Kidney (tissue), 13 donors: ENCODE measurements at regions not wholly inside any gene's neighbourhood (a gene's known extent, or its start where the extent isn't known, plus 50 kb on each side); places are given as distances from the start of the nearest gene placed in this dataset.

Experiments used
- DNase-seq, 5 donors: peaks; one replicate each; pipeline ENCODE4 v3.0.0-alpha.2; 2013 to 2020
- FAIRE-seq: peaks from 2 replicates; lab custom pipeline; 2012; peaks lifted over from hg19 to GRCh38; lab: Jason Lieb, UNC
- H3K27ac ChIP-seq, 2 donors: one replicate each; pipeline ENCODE4 v1.7.0; 2013; ENCODE audit warnings: low read depth in 2 of 2, low read length in 2 of 2, inconsistent platforms in 1 of 2
- H3K27me3 ChIP-seq: one replicate; pipeline ENCODE4 v1.7.1; 2013; ENCODE audit warnings: low read length, inconsistent platforms; ENCODE audit not compliant: control insufficient read depth, insufficient read depth
- H3K36me3 ChIP-seq, 3 donors: one replicate each; pipeline versions ENCODE4 v1.7.0 to v1.7.1; 2013; ENCODE audit warnings: low read length in 3 of 3, control low read depth in 1 of 3, inconsistent platforms in 1 of 3; ENCODE audit not compliant: insufficient read depth in 3 of 3, control insufficient read depth in 2 of 3
- H3K4me1 ChIP-seq, 3 donors: one replicate each; pipeline versions ENCODE4 v1.7.0 to v1.7.1; 2013; ENCODE audit warnings: low read length in 3 of 3, inconsistent platforms in 1 of 3, low read depth in 1 of 3; ENCODE audit not compliant: control insufficient read depth in 2 of 3, insufficient read depth in 2 of 3
- H3K4me3 ChIP-seq, 3 donors: one replicate each; pipeline versions ENCODE4 v1.7.0 to v1.8.1; 2013; ENCODE audit warnings: low read length in 3 of 3, control low read depth in 1 of 3, inconsistent platforms in 1 of 3
- H3K9ac ChIP-seq, 3 donors: one replicate each; pipeline versions ENCODE4 v1.7.0 to v1.7.1; 2013; ENCODE audit warnings: low read length in 3 of 3, control low read depth in 1 of 3, inconsistent platforms in 1 of 3
- H3K9me3 ChIP-seq, 3 donors: one replicate each; pipeline versions ENCODE4 v1.7.0 to v1.7.1; 2013; ENCODE audit warnings: low read length in 3 of 3, control low read depth in 1 of 3, inconsistent platforms in 1 of 3; ENCODE audit not compliant: control insufficient read depth in 2 of 3, insufficient read depth in 1 of 3
- CTCF ChIP-seq: IDR thresholded peaks from 3 replicates; pipeline ENCODE4 v1.5.1; 2012; ENCODE audit warnings: mild to moderate bottlenecking, moderate library complexity, borderline replicate concordance; ENCODE audit not compliant: insufficient read depth; ENCODE audit errors: extremely low read depth
- intact Hi-C: fragments of 100-400 bp; cut with DNase I; formaldehyde crosslinking; loops from one replicate; pipeline ENCODE4 v1.11.1; 2022
- donor health status: control.
- donor health status: control.
- donor health status: control.
- donor health status: control.
- donor health status: control.
- donor health status: DM: yes; HTN: yes; CAD: no.
- donor health status: Normal renal cell carcinoma (clear cell type).

GRCh38 chr17:77036841-77037381, 103.9 kb upstream of the SEC14L1 start:
- Histone ChIP-seq H3K4me3 (no peak overlapping the region), H3K4me1 (no peaks in the 10 kb centered on the region), H3K27ac (no peak overlapping the region), H3K36me3 (no peaks in the 10 kb centered on the region), H3K9ac (no peak overlapping the region), H3K9me3 (peaks cover 0 to 3% (median 0%) of the 10 kb centered on the region in 3 donors), H3K27me3 (no peaks in the 10 kb centered on the region)
- DNase-seq (peak in 4 of 5 donors; percentile 51 to 82 (median 56)), FAIRE-seq (no peak)
- intact Hi-C loops: no loop called here
- TF ChIP-seq CTCF: no peak

GRCh38 chr17:77037943-77038342, 102.8 kb upstream of the SEC14L1 start:
- no peak overlapping the region for H3K27ac ChIP-seq
- H3K27me3 ChIP-seq: no peaks in the 10 kb centered on the region
- TF ChIP-seq CTCF: no peak
- no peaks in the 10 kb centered on the region for H3K4me1 ChIP-seq
- no peaks in the 10 kb centered on the region for H3K9me3 ChIP-seq
- intact Hi-C loops: no loop called here
- DNase-seq (no peak), FAIRE-seq (no peak)
- no peaks in the 10 kb centered on the region for H3K36me3 ChIP-seq
- H3K4me3 ChIP-seq: no peak overlapping the region
- no peak overlapping the region for H3K9ac ChIP-seq

- no peaks in the 10 kb centered on the region for H3K27me3 ChIP-seq
Measured at GRCh38 chr17:77038884-77039555, 101.7 kb upstream of the SEC14L1 start.

More at GRCh38 chr17:77038884-77039555, 101.7 kb upstream of the SEC14L1 start:
- TF ChIP-seq CTCF: no peak
- Histone ChIP-seq H3K4me3 (no peak overlapping the region), H3K36me3 (no peaks in the 10 kb centered on the region), H3K27ac (no peak overlapping the region), H3K9me3 (no peaks in the 10 kb centered on the region), H3K9ac (no peak overlapping the region), H3K4me1 (no peaks in the 10 kb centered on the region)
- FAIRE-seq (no peak), DNase-seq (no peak)
- intact Hi-C loops: no loop called here
